Activated CD4-positive, alpha-beta T cell treated with anti-CD3 and anti-CD28 coated beads, Interleukin-2, amount 50 U/mL, for 48 hours (primary cell): ENCODE measurements at regions not wholly inside any gene's neighbourhood (a gene's known extent, or its start where the extent isn't known, plus 50 kb on each side); places are given as distances from the start of the nearest gene placed in this dataset.
A peak's percentile ranks its signal among the peaks of the same experiment; 100 is the strongest.

Experiments
- DNase-seq, 2 experiments: peaks; one replicate each; pipeline ENCODE4 v3.0.0-alpha.2; 2020

GRCh38 chr13:97136418-97136817, 85.7 kb upstream of the MBNL2 start:
- DNase-seq: no peak

DNA sequence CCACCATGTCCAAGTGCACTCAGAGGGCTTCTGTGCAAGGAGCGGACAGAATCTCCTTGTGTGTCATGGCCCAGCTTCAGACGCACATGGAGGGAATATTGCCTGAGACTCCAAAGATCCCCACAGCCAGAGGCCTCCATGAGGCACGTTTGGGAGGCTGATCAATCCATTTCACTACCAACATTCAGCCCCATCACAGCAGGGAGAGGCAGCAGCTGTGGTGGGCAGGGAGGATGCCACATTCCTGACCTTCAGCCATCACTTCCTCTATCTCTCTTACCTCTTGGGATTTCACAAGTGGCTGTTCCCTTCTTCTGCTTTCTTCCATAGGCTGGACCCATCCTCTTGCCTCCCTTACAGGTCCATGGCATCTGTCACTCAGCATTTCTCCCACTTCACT, 82.4 kb upstream of the MBNL2 start:
- DNase-seq: no peak

- no peak for DNase-seq
These were observed 82.0 kb upstream of the MBNL2 start for GRCh38 chr13:97140131-97140530.

DNA sequence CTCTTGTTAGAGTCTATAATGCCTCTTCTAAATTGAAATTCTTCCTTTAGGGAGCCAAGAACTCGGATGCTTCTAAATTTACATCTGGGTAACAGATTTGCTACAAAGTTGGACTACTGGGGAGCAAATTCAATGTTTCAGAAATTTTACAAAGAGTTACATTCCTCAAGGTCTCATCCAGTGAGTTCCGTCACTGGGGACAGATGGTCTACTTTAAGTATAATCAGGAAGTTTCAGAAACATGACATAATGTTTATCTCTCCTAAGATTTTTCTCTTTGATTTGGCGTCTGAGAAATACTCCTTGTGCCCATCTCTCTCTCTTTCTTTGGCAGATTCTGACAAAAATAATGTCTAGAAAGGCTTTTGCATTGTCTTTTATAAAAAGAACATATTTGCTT, 81.5 kb upstream of the MBNL2 start:
- no peak for DNase-seq

DNA sequence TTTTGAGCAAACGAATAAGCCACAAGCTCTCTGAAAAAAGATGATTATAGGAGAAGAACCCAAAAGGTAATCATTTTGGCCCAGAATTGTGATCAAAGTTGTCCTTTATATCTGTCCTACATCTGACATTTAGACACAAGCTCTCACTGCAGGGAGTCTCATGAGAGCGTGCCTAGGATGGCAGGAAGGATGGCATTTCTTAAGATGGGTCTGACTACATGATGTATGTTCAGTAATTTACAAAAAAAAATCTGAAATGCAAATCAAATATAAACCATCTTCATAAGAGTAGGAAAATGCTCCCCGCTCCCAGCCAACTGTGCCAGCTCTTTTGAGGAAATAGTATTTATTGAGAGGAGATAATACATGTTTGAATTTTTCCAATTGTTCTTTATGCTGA, 81.0 kb upstream of the MBNL2 start:
- no peak for DNase-seq

- peak; percentile 15 to 31 for DNase-seq
These were observed 80.5 kb upstream of the MBNL2 start for GRCh38 chr13:97141564-97142005.

GRCh38 chr13:97142452-97142851, 79.7 kb upstream of the MBNL2 start:
- DNase-seq: no peak

DNA sequence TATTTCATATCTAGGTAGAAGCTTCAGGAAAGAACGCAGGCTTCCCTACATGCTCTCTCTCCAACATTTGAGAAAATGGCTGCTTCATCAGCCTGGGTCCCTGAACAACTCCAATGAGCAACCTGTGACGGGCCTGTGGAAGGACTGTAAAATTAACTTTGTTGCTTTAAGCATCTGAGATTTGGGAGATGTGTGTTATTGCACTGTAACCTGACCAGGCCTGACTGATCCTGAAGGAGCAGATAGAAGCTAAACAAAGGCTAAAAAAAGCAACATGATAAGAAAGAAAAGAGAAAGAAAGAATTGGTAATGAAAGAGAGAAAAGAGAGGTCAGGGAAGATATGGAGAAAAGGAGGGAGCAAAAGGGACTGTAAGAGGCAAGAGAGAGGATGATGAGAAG, 77.1 kb upstream of the MBNL2 start:
- no peak for DNase-seq

- DNase-seq: no peak
These were observed 73.2 kb upstream of the MBNL2 start for GRCh38 chr13:97148894-97149293.

DNA sequence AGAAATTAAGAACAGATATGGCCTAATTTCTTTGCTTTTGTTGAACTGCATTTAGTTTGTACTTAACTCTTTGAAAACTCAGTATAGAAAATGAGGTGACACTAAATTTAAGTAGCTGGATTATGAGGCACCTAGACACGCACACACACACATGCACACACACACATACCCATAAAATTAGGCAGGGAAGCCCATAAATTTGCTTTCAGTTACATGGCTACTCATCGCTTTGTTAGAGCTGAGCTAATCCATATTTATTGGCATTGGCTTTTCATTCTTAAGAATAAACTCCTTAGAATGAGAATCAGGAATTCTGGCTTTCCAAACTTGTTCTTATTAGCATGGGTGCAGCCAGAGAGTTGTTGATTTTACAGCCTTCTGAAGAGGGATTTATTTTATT, 61.7 kb upstream of the MBNL2 start:
- no peak for DNase-seq

- DNase-seq: no peak
These were observed 60.4 kb upstream of the MBNL2 start for GRCh38 chr13:97161582-97162231.

GRCh38 chr13:97165502-97166425, 56.4 kb upstream of the MBNL2 start:
- no peak for DNase-seq

DNA sequence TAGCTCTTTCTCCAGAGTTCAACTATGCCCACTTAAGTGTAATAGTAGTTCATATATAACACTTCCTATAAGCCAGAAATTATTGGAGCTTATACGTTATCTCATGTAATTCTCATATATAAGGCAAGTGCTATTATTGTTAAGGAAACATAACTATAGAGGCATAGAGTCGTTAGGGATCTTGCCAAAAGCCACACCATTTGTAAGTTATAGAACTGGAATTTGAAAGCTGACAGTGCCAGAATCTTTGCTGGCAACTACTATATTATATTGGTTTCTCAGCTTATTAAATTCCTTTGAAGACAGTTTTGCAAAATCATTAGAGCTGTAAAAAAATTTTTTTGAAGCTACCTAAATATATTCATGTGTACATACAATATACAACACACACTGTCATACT, 51.0 kb upstream of the MBNL2 start:
- DNase-seq: no peak
